OCI-LY1 (cell line): ENCODE measurements at regions not wholly inside any gene's neighbourhood (a gene's known extent, or its start where the extent isn't known, plus 50 kb on each side); places are given as distances from the start of the nearest gene placed in this dataset.

Experiments used
- CTCF ChIP-seq: fragments of 200-600 bp; sonication (generic), shearing (Covaris generic); IDR thresholded peaks from 2 replicates; pipeline ENCODE4 v1.5.1; 2017; ENCODE audit warnings: mild to moderate bottlenecking, antibody characterized with exemption, low read length, moderate library complexity, mixed read lengths
- EZH2 ChIP-seq: fragments of 200-600 bp; sonication (generic), shearing (Covaris generic); IDR thresholded peaks from 2 replicates; pipeline ENCODE4 v1.8.0; 2017; ENCODE audit warnings: borderline replicate concordance, mixed run types, mild to moderate bottlenecking, antibody characterized with exemption, low read length, moderate library complexity, mixed read lengths

DNA sequence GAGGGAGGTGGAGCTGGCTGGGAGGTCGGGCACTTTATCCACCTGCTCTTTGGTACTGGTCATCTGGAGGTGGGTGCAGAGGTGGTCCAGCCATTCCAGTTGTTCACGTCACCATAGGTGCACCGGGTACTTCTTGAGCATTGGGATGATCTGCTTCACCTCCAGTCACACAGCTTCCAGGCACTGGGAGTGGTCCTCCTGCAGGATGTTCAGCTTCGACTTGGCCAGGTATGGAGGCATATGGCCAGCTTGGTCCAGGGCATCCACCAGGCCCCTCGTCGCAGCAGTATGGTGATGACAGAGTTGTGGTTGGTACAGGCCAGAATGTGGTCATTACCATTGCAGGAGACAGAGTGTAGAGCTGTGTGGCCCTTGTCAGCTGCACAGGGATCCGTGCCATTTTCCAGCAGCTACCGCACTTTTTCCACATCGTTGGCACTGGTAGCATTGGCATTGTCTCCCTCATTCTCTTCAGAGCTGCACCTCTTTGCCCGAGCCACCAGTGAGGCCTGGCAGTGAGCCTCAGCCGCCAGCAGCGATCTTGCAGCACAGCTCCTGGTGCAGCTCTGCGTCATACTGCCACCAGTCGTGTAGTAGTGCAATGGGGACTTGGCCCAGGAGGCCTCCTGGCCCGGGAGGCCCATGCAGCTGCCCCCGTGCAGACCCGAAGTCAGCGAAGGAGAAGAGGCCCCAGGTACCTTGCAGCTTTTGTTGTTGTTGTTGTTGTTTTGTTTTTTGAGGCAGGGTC, 150.9 kb downstream of the ZNF22 start:
- TF ChIP-seq CTCF: no peak
- no peak for TF ChIP-seq EZH2
